Smooth muscle cell (in vitro differentiated cells): ENCODE measurements at regions not wholly inside any gene's neighbourhood (a gene's known extent, or its start where the extent isn't known, plus 50 kb on each side); places are given as distances from the start of the nearest gene placed in this dataset.

Experiments
- DNase-seq: peaks from one replicate; lab custom pipeline; 2025; ENCODE audit not compliant: unreplicated experiment; lab: John Stamatoyannopoulos, UW
- H2AFZ ChIP-seq: fragments of 200-600 bp; sonication (generic); 2 replicates; pipeline ENCODE4 v1.6.0; 2016; ENCODE audit warnings: antibody characterized with exemption, low read depth, mild to moderate bottlenecking
- H3F3A ChIP-seq: fragments of 200-600 bp; sonication (generic); 2 replicates; pipeline ENCODE4 v1.6.0; 2017; ENCODE audit warnings: antibody characterized with exemption, low read depth
- H3K27ac ChIP-seq: fragments of 200-600 bp; sonication (generic); 2 replicates; pipeline ENCODE4 v1.5.1; 2016; ENCODE audit warnings: low read depth, mild to moderate bottlenecking
- H3K27me3 ChIP-seq: fragments of 200-600 bp; sonication (generic); 2 replicates; pipeline ENCODE4 v1.6.1; 2016; ENCODE audit warnings: low read depth, mild to moderate bottlenecking
- H3K36me3 ChIP-seq: fragments of 200-600 bp; sonication (generic); 2 replicates; pipeline ENCODE4 v1.5.1; 2016; ENCODE audit warnings: low read depth
- H3K4me1 ChIP-seq: fragments of 200-600 bp; sonication (generic); 2 replicates; pipeline ENCODE4 v1.5.1; 2016; ENCODE audit warnings: low read depth
- H3K4me2 ChIP-seq: fragments of 200-600 bp; sonication (generic); 2 replicates; pipeline ENCODE4 v1.6.0; 2016; ENCODE audit warnings: mild to moderate bottlenecking
- H3K4me3 ChIP-seq: fragments of 200-600 bp; sonication (generic); 2 replicates; pipeline ENCODE4 v1.5.1; 2016; ENCODE audit warnings: mild to moderate bottlenecking
- H3K79me2 ChIP-seq: fragments of 200-600 bp; sonication (generic); 2 replicates; pipeline ENCODE4 v1.6.0; 2016; ENCODE audit warnings: low read depth, mild to moderate bottlenecking
- H3K9ac ChIP-seq: fragments of 200-600 bp; sonication (generic); 2 replicates; pipeline ENCODE4 v1.6.0; 2016; ENCODE audit warnings: low read depth
- H3K9me3 ChIP-seq: fragments of 200-600 bp; sonication (generic); replicated peaks from 2 replicates; pipeline ENCODE4 v1.5.1; 2016; ENCODE audit warnings: low read depth
- H4K20me1 ChIP-seq: fragments of 200-600 bp; sonication (generic); 2 replicates; pipeline ENCODE4 v1.6.0; 2016; ENCODE audit warnings: low read depth
- WGBS: methylation state at CpG from one replicate; pipeline ENCODE4 v1.1.7; 2016; ENCODE audit warnings: low lambda C conversion rate; 5-methylcytosine and 5-hydroxymethylcytosine counted together
- TF ChIP-seq, protein P1 (sequence below): fragments of 200-600 bp; sonication (generic); IDR thresholded peaks from 2 replicates; pipeline ENCODE4 v1.5.1; 2017; ENCODE audit warnings: borderline replicate concordance, mild to moderate bottlenecking, antibody characterized with exemption; ENCODE audit not compliant: insufficient read depth, poor library complexity, severe bottlenecking

DNA sequence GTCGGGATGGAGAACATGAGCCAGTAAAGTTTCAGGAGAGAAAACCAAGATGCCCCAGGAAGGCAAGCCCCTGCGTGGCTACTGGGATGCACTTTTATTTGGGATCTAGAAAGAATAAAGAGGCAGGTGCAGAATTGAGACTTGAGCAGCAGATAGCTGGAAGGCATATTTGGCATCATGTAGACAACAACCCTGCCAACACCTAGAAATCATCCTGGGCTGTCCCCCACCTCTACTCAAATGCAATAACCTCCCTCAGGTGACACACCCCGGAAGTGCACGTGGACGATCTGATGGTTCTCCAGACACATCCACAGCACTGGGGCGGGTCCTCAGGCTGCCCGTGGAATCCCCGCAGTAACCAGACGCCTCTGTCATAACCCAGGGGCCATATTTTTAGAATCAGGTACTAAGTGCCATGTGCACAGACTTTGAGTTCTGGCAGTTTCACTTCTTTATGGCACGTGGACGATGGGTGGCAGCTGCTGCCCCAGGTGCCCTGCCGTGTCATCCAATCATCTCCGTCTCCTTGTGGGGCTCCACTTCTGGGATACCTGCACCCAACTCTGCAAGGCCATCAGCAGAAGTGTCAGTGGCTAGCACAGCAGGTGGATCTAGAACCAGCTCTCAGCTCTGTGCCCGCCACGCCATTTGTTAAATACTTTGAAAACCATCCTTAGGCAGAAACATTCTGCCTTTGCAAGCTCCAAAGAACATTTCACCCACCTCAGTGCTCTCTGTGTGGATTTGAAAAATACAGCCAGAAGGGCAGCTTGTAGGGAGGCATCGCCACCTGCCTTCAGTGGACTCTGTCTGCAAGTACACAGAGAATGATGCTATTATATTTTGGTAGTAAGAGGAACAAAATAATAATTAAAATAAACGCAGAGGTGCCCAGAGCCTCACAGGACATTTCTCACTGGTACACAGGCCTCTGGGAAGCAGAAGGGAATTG lies 771.7 kb upstream of the TMEM132C start:
- Histone ChIP-seq H3K4me3 (no peak overlapping the region), H2AFZ (no peak overlapping the region), H3K27me3 (no peaks in the 10 kb centered on the region), H3K9ac (no peak overlapping the region), H3K9me3 (no peaks in the 10 kb centered on the region), H3K27ac (no peak overlapping the region), H3K36me3 (no peaks in the 10 kb centered on the region), H4K20me1 (no peaks in the 10 kb centered on the region), H3K79me2 (no peaks in the 10 kb centered on the region), H3K4me2 (no peak overlapping the region), H3K4me1 (no peaks in the 10 kb centered on the region), H3F3A (no peaks in the 10 kb centered on the region)
- no peak for DNase-seq
- TF ChIP-seq, protein P1, sequence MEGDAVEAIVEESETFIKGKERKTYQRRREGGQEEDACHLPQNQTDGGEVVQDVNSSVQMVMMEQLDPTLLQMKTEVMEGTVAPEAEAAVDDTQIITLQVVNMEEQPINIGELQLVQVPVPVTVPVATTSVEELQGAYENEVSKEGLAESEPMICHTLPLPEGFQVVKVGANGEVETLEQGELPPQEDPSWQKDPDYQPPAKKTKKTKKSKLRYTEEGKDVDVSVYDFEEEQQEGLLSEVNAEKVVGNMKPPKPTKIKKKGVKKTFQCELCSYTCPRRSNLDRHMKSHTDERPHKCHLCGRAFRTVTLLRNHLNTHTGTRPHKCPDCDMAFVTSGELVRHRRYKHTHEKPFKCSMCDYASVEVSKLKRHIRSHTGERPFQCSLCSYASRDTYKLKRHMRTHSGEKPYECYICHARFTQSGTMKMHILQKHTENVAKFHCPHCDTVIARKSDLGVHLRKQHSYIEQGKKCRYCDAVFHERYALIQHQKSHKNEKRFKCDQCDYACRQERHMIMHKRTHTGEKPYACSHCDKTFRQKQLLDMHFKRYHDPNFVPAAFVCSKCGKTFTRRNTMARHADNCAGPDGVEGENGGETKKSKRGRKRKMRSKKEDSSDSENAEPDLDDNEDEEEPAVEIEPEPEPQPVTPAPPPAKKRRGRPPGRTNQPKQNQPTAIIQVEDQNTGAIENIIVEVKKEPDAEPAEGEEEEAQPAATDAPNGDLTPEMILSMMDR = no peak
- WGBS = 87% methylated on average over 17 of the region's 17 CpGs

DNA sequence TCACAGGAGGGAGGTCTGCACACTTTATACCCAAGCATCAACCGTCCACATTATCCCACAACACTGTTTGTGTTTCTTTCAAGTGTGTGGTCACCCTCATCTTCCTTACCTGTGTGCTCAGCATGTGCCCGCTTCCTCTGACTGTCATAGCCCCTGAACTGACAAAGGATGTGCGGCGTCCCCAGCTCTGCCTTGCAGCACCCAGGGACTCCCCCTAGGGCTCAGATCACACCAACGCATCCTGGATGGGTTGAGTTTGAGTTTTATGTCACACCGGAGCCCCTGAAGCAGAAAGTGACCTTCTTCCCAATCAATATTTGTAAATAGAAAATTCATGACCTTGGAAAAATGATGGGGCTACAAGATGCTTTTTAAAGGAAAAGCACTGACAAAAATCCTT lies 770.7 kb upstream of the TMEM132C start:
- H3K9me3 ChIP-seq = no peaks in the 10 kb centered on the region
- no peak overlapping the region for H3K4me2 ChIP-seq
- no peaks in the 10 kb centered on the region for H3K79me2 ChIP-seq
- no peak overlapping the region for H3K9ac ChIP-seq
- H3K36me3 ChIP-seq = no peaks in the 10 kb centered on the region
- no peaks in the 10 kb centered on the region for H3K27me3 ChIP-seq
- TF ChIP-seq, protein P1 = no peak
- H3K27ac ChIP-seq = no peak overlapping the region
- H3K4me3 ChIP-seq = no peak overlapping the region
- no peak for DNase-seq
- no peaks in the 10 kb centered on the region for H4K20me1 ChIP-seq
- no peak overlapping the region for H2AFZ ChIP-seq
- 54% methylated on average over 6 of the region's 6 CpGs for WGBS
- H3K4me1 ChIP-seq = no peaks in the 10 kb centered on the region
- H3F3A ChIP-seq = no peaks in the 10 kb centered on the region

DNA sequence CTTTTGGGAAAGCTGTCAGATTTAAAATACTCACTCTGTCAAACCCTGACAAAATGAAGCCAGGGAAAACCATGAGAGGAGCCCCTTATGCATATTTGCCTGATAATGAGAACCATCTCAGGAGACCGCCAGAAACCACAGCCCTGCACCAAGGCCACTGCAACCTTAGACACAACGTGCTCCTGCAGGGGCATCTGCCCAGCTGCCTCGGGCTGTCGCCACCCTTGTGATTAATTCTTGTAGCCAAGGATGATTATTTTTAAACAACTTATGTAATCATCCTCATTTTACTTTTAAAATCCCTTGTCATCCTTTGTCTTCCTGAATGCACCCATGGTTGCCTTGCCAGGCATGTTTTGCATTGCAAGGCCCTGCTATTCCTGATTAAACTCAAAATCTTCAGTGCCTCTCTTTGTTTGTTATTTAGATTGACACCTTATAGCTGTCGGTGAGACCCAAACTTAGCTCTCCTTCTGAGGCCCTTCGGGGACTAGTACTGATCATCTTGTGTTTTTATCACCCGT lies 766.4 kb upstream of the TMEM132C start:
- Histone ChIP-seq H3K4me3 (no peak overlapping the region), H3K9ac (no peak overlapping the region), H3K27ac (no peak overlapping the region), H3K27me3 (no peaks in the 10 kb centered on the region), H4K20me1 (no peaks in the 10 kb centered on the region), H3F3A (no peaks in the 10 kb centered on the region), H3K79me2 (no peaks in the 10 kb centered on the region), H3K9me3 (no peaks in the 10 kb centered on the region), H3K4me2 (no peak overlapping the region), H2AFZ (no peak overlapping the region), H3K4me1 (no peaks in the 10 kb centered on the region), H3K36me3 (no peaks in the 10 kb centered on the region)
- DNase-seq = no peak
- TF ChIP-seq, protein P1 = no peak
- 80% methylated on average over 7 of the region's 7 CpGs for WGBS

DNA sequence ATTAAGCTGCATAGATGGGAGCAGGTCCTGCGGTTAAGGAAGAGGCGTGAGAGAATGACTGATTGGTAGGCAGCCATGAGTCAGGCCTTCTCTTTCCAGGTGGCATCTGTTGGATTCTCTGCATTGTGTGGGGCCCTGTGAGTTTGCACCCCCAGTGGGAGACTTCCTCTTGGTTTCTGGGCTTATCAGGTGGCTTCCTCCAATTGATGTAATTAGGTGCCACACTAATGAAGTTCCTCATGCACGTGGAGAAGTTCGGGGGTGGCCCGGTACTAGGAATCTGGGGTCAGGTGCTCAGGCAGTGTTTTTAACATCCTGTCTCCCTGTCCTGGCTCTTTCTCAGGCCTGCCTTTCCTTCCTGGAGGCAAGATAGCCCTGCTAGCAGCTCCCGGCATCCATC lies 765.1 kb upstream of the TMEM132C start:
- Histone ChIP-seq H3K4me3 (no peak overlapping the region), H3K9me3 (no peaks in the 10 kb centered on the region), H3K4me2 (no peak overlapping the region), H3K9ac (no peak overlapping the region), H3K79me2 (no peaks in the 10 kb centered on the region), H3K27ac (no peak overlapping the region), H3K4me1 (no peaks in the 10 kb centered on the region), H3K27me3 (no peaks in the 10 kb centered on the region), H3K36me3 (no peaks in the 10 kb centered on the region), H2AFZ (no peak overlapping the region), H3F3A (no peaks in the 10 kb centered on the region), H4K20me1 (no peaks in the 10 kb centered on the region)
- TF ChIP-seq, protein P1 = no peak
- no peak for DNase-seq
- WGBS = 83% methylated on average over 6 of the region's 6 CpGs
